ENCODE measurements at regions not wholly inside any gene's neighbourhood (a gene's known extent, or its start where the extent isn't known, plus 50 kb on each side); places are given as distances from the start of the nearest gene placed in this dataset.
A peak's percentile ranks its signal among the peaks of the same experiment; 100 is the strongest.
"Not testable (repeated sequence)": the region's sequence is repeated elsewhere in the genome, so short reads cannot be mapped to it uniquely, and the experiment has no call there.

GRCh38 chr22:25397616-25398015, 166.9 kb upstream of the GRK3 start:
- DNase-seq = no peak

- peak; percentile 48 for DNase-seq
Observed at GRCh38 chr22:25398591-25399062, 165.8 kb upstream of the GRK3 start.

- no peak for DNase-seq
Observed at GRCh38 chr22:25399649-25400151, 164.8 kb upstream of the GRK3 start.

GRCh38 chr22:25402160-25402500, 162.3 kb upstream of the GRK3 start:
- DNase-seq = no peak

- peak; percentile 74 for DNase-seq
Observed at GRCh38 chr22:25402501-25403283, 161.8 kb upstream of the GRK3 start.

GRCh38 chr22:25403284-25403810, 161.1 kb upstream of the GRK3 start:
- DNase-seq = no peak

- peak; percentile 27 for DNase-seq
Observed at GRCh38 chr22:25403811-25404471, 160.5 kb upstream of the GRK3 start.

- no peak for DNase-seq
Observed at GRCh38 chr22:25404556-25404927, 159.9 kb upstream of the GRK3 start.

- DNase-seq = peak; percentile 74
Observed at GRCh38 chr22:25404928-25405816, 159.3 kb upstream of the GRK3 start.

GRCh38 chr22:25405841-25406509, 158.5 kb upstream of the GRK3 start:
- no peak for DNase-seq

- no peak for DNase-seq
Observed at GRCh38 chr22:25406510-25407210, 157.8 kb upstream of the GRK3 start.

GRCh38 chr22:25407226-25407858, 157.1 kb upstream of the GRK3 start:
- DNase-seq = no peak

GRCh38 chr22:25407859-25408229, 156.6 kb upstream of the GRK3 start:
- no peak for DNase-seq

GRCh38 chr22:25409240-25409639, 155.2 kb upstream of the GRK3 start:
- no peak for DNase-seq

- no peak for DNase-seq
Observed at GRCh38 chr22:25410849-25411248, 153.6 kb upstream of the GRK3 start.

- no peak for DNase-seq
Observed at GRCh38 chr22:25413620-25414019, 150.9 kb upstream of the GRK3 start.

GRCh38 chr22:25415731-25416130, 148.7 kb upstream of the GRK3 start:
- not testable (repeated sequence) for DNase-seq

- not testable (repeated sequence) for DNase-seq
Observed at GRCh38 chr22:25417826-25418225, 146.6 kb upstream of the GRK3 start.

GRCh38 chr22:25419247-25420113, 145.0 kb upstream of the GRK3 start:
- DNase-seq = peak; percentile 14

- DNase-seq = not testable (repeated sequence)
Observed at GRCh38 chr22:25420114-25420441, 144.4 kb upstream of the GRK3 start.
